ENCODE measurements at regions not wholly inside any gene's neighbourhood (a gene's known extent, or its start where the extent isn't known, plus 50 kb on each side); places are given as distances from the start of the nearest gene placed in this dataset.

GRCh38 chr13:57087006-57087405, 53.7 kb upstream of the PRR20A start:
- TF ChIP-seq, protein P1, sequence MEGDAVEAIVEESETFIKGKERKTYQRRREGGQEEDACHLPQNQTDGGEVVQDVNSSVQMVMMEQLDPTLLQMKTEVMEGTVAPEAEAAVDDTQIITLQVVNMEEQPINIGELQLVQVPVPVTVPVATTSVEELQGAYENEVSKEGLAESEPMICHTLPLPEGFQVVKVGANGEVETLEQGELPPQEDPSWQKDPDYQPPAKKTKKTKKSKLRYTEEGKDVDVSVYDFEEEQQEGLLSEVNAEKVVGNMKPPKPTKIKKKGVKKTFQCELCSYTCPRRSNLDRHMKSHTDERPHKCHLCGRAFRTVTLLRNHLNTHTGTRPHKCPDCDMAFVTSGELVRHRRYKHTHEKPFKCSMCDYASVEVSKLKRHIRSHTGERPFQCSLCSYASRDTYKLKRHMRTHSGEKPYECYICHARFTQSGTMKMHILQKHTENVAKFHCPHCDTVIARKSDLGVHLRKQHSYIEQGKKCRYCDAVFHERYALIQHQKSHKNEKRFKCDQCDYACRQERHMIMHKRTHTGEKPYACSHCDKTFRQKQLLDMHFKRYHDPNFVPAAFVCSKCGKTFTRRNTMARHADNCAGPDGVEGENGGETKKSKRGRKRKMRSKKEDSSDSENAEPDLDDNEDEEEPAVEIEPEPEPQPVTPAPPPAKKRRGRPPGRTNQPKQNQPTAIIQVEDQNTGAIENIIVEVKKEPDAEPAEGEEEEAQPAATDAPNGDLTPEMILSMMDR (conservative IDR thresholded peaks at IDR 0.05; ENCODE audit: low read depth, low read length): no peak
- H3K4me3 ChIP-seq (ENCODE audit: low read depth, low read length): no peak overlapping the region
- no peak for DNase-seq (ENCODE audit: low read depth)
